T-helper 17 cell (primary cell): ENCODE measurements at regions not wholly inside any gene's neighbourhood (a gene's known extent, or its start where the extent isn't known, plus 50 kb on each side); places are given as distances from the start of the nearest gene placed in this dataset.

Source experiments
- ATAC-seq: fragments of 150-1000 bp; cut with Tn5 transposase; 2 replicates; pipeline ENCODE4 v1.10.0; 2021; ENCODE audit warnings: mild to moderate bottlenecking, moderate library complexity
- DNase-seq, 3 donors: peaks; one replicate each; pipeline versions ENCODE4 v3.0.0 to v3.0.0-alpha.2; 2020 to 2021
- H3K9me3 ChIP-seq: one replicate; pipeline ENCODE4 v1.7.0; 2013; ENCODE audit warnings: low read length, mild to moderate bottlenecking; ENCODE audit not compliant: control insufficient read depth, poor library complexity, severe bottlenecking
- H3K27ac Mint-ChIP-seq: one replicate; pipeline ENCODE4 v1.8.0; 2022; ENCODE audit warnings: mild to moderate bottlenecking, moderate library complexity, mixed read lengths
- H3K27me3 Mint-ChIP-seq: one replicate; pipeline ENCODE4 v1.8.0; 2022; ENCODE audit warnings: mixed read lengths
- H3K36me3 Mint-ChIP-seq: one replicate; pipeline ENCODE4 v1.8.0; 2022; ENCODE audit warnings: low read depth, mixed read lengths
- H3K4me1 Mint-ChIP-seq: one replicate; pipeline ENCODE4 v1.8.0; 2022; ENCODE audit warnings: mild to moderate bottlenecking, mixed read lengths
- H3K4me3 Mint-ChIP-seq: one replicate; pipeline ENCODE4 v1.8.0; 2022; ENCODE audit warnings: mild to moderate bottlenecking, moderate library complexity, mixed read lengths

DNA sequence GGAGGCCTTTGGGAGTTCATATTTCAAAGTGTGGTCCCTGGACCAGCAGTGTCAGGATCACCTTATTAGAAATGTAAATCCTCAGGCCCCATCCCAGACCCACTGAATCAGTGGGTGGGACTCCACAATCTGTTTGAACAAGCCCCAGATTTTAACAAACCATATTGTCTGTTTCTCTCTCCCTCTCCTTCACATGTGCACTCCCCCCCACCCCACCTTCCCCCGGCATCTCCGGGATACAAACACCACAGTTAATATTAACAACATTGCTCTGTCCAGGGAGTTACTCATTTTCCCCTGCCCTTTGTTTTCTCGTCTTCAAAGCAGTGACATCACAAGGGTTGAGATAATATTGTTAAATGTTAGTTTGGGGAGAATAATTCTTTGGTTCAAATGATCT, 127.3 kb downstream of the KATNIP start:
- ATAC-seq: no peak
- Mint-ChIP-seq H3K27ac (no peak overlapping the region), H3K4me3 (no peak overlapping the region), H3K36me3 (peaks cover 16% of the 10 kb centered on the region), H3K27me3 (no peaks in the 10 kb centered on the region), H3K4me1 (no peaks in the 10 kb centered on the region)
- no peak for DNase-seq
- H3K9me3 ChIP-seq: no peaks in the 10 kb centered on the region

- Mint-ChIP-seq H3K36me3 (peaks cover 20% of the 10 kb centered on the region), H3K4me1 (no peaks in the 10 kb centered on the region), H3K4me3 (no peak overlapping the region), H3K27ac (peak overlapping the region; percentile 16), H3K27me3 (no peaks in the 10 kb centered on the region)
- ATAC-seq: no peak
- no peaks in the 10 kb centered on the region for H3K9me3 ChIP-seq
- no peak for DNase-seq
Observed at GRCh38 chr16:27678955-27679354, 129.0 kb downstream of the KATNIP start.

DNA sequence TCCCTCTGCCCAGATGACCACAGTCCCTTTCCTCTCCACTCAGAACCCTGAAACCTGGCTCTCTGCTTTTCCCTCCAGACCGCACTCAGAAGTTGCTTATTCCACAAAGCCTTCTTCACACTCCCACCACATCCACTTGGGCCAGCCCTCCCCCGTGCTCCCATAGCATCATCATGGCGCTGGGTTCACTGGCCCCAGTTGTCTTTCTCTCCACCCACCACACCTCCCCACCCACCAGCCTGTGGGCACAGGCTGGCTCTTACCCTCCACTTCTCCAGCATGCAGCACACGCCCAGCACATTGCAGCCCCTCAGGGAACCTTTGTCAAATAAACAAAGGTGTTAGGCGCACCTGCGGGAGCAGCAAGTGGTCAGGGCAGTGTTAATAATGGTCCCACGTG, 130.0 kb downstream of the KATNIP start:
- no peaks in the 10 kb centered on the region for H3K9me3 ChIP-seq
- peaks cover 22% of the 10 kb centered on the region for H3K36me3 Mint-ChIP-seq
- ATAC-seq: no peak

DNA sequence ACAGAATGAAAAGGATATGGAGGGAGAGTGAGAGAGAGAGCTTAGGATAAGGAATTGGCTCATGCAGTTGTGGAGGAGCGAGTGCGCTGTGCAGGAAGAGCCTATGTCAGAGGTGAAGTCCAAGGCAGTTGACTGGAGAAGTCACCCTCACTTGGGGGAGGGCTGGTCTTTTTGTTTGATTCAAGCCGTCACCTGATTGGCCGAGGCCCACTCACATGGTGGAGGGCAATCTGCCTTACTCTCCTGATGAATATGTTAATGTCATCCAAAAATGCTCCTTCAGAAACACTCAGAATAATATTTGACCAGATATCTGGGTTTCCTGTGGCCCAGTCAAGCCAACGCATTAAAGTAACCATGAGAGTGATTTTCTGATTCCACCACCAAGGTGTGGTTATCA, 131.7 kb downstream of the KATNIP start:
- Mint-ChIP-seq H3K36me3 (peaks cover 22% of the 10 kb centered on the region), H3K4me1 (no peaks in the 10 kb centered on the region)
- ATAC-seq: no peak

More for the DNA sequence above, 130.0 kb downstream of the KATNIP start:
- no peaks in the 10 kb centered on the region for H3K4me1 Mint-ChIP-seq
- H3K27ac Mint-ChIP-seq: no peak overlapping the region
- no peak for DNase-seq
- H3K27me3 Mint-ChIP-seq: no peaks in the 10 kb centered on the region
- no peak overlapping the region for H3K4me3 Mint-ChIP-seq

DNA sequence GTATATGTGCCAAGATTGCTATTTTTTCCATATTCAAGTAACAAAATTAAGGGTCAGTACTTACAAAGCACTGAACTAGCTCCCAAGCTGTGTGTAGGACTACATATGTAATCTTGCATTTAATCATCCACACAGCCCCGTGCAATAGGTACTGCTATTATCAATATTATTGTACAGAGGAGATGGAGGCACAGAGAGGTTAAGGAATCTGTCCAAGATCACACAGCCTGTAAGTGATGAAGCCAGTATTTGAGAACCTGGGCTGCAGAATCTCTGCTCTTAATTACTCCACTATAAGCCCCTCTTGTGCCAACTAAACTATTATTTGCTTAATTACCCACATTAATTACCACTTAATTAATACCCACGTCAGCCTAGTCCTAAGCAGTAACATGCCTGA, 134.1 kb downstream of the KATNIP start:
- H3K4me1 Mint-ChIP-seq: no peaks in the 10 kb centered on the region
- H3K4me3 Mint-ChIP-seq: no peak overlapping the region
- no peak overlapping the region for H3K27ac Mint-ChIP-seq
- H3K27me3 Mint-ChIP-seq: no peaks in the 10 kb centered on the region
- peaks cover 13% of the 10 kb centered on the region for H3K36me3 Mint-ChIP-seq
- DNase-seq (no peak), ATAC-seq (no peak)
- H3K9me3 ChIP-seq: no peaks in the 10 kb centered on the region

More for the DNA sequence above, 131.7 kb downstream of the KATNIP start:
- Mint-ChIP-seq H3K27ac (no peak overlapping the region), H3K4me3 (no peak overlapping the region), H3K27me3 (no peaks in the 10 kb centered on the region)
- no peaks in the 10 kb centered on the region for H3K9me3 ChIP-seq
- DNase-seq: no peak

DNA sequence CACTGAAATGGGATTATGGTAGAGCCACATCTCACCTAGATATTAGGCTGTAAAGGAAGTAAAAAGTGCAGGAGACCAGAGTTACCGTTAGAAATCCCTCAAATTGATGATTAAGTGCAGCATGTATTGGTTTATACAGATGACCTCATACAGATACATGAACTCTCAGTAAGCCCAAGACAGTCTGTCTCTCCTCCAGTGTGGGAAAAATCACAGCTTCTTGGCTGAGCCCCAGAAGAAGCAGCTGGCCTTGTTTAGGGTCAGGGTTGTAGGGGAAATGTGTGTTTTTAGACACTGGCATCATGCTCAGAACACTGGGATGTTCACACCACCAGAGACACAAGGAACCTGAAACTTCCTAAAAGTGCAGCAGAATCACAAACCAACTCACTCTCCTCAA, 135.9 kb downstream of the KATNIP start:
- no peaks in the 10 kb centered on the region for H3K9me3 ChIP-seq
- H3K4me3 Mint-ChIP-seq: no peak overlapping the region
- no peak for ATAC-seq
- peaks cover 10% of the 10 kb centered on the region for H3K36me3 Mint-ChIP-seq
- no peak overlapping the region for H3K27ac Mint-ChIP-seq
- DNase-seq: no peak
- H3K27me3 Mint-ChIP-seq: no peaks in the 10 kb centered on the region
- H3K4me1 Mint-ChIP-seq: no peaks in the 10 kb centered on the region

DNA sequence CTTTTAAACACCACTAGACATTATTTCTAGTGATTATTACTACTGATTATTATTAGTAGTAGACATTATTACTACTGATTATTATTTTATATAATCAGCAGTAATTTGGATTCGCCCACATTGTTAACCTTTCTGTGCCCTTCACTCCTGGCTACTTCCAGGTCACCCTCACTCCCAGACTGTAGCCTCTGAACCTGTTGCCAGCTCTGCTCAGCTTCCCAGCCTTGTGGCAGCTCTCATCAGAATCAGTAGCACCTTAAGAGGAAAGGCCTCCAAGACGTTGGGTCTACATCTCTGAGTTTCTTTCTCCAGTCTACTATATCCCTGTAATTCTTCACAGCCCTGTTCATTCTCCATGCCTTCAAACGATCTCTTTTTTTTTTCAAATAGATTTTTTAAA, 137.0 kb downstream of the KATNIP start:
- DNase-seq (no peak), ATAC-seq (no peak)
- Mint-ChIP-seq H3K27ac (no peak overlapping the region), H3K4me3 (no peak overlapping the region), H3K27me3 (no peaks in the 10 kb centered on the region), H3K4me1 (no peaks in the 10 kb centered on the region), H3K36me3 (peaks cover 6% of the 10 kb centered on the region)
- H3K9me3 ChIP-seq: no peaks in the 10 kb centered on the region

GRCh38 chr16:27687605-27688004, 137.7 kb downstream of the KATNIP start:
- Mint-ChIP-seq H3K27me3 (no peaks in the 10 kb centered on the region), H3K27ac (no peak overlapping the region), H3K4me1 (no peaks in the 10 kb centered on the region), H3K4me3 (no peak overlapping the region), H3K36me3 (peaks cover 6% of the 10 kb centered on the region)
- no peak for ATAC-seq
- no peaks in the 10 kb centered on the region for H3K9me3 ChIP-seq
- DNase-seq: no peak

- H3K27ac Mint-ChIP-seq: no peak overlapping the region
- DNase-seq (no peak), ATAC-seq (no peak)
- H3K9me3 ChIP-seq: no peaks in the 10 kb centered on the region
- H3K27me3 Mint-ChIP-seq: no peaks in the 10 kb centered on the region
- no peak overlapping the region for H3K4me3 Mint-ChIP-seq
- H3K36me3 Mint-ChIP-seq: no peaks in the 10 kb centered on the region
- H3K4me1 Mint-ChIP-seq: no peaks in the 10 kb centered on the region
Observed at GRCh38 chr16:27689711-27690110, 139.8 kb downstream of the KATNIP start.

DNA sequence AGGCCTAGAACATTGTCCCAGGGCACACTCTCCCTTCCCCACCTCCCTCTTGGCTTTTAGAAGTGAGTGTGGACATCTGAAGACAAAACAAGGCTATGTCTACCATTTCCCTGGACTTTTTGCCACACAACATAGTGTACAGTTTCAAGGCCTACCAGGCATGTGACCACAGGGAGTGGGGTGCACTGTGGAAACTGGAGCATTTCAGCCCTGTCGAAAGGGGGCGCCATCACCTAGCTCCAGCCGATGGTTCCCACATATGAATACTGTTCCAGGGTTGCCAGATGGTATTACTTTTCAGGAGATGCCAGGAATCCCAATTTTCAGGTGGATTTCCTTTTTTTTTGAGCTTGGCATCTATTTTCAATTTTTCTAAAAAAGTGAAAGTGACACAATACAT, 140.7 kb downstream of the KATNIP start:
- H3K4me1 Mint-ChIP-seq: peaks cover 2% of the 10 kb centered on the region
- no peaks in the 10 kb centered on the region for H3K27me3 Mint-ChIP-seq
- H3K9me3 ChIP-seq: no peaks in the 10 kb centered on the region
- ATAC-seq: no peak
- no peak overlapping the region for H3K4me3 Mint-ChIP-seq
- DNase-seq: no peak
- peak overlapping the region; percentile 45 for H3K27ac Mint-ChIP-seq
- peaks cover 2% of the 10 kb centered on the region for H3K36me3 Mint-ChIP-seq

DNA sequence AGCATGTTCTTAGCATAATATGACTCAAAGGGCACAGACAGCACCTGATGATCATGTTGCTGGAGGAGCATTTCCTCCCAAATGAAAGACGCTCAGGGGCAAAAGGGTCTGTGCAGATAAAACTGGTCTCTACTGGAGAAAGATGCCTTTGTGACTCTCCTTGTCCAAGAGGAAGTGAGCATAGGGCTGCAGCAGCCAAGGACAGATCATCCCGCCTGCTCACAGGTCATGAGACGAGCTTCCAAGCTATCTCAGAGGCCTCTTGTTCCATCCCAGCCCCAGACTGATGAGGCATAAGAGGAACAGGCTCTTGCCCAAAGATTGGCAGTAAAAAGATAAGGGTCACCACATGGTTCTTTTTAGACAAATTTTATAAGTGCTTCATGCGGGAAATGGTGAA, 141.8 kb downstream of the KATNIP start:
- peaks cover 2% of the 10 kb centered on the region for H3K4me1 Mint-ChIP-seq
- H3K9me3 ChIP-seq: no peaks in the 10 kb centered on the region
- no peaks in the 10 kb centered on the region for H3K27me3 Mint-ChIP-seq
- no peak overlapping the region for H3K27ac Mint-ChIP-seq
- ATAC-seq (no peak), DNase-seq (no peak)
- H3K36me3 Mint-ChIP-seq: peaks cover 5% of the 10 kb centered on the region
- H3K4me3 Mint-ChIP-seq: no peak overlapping the region

DNA sequence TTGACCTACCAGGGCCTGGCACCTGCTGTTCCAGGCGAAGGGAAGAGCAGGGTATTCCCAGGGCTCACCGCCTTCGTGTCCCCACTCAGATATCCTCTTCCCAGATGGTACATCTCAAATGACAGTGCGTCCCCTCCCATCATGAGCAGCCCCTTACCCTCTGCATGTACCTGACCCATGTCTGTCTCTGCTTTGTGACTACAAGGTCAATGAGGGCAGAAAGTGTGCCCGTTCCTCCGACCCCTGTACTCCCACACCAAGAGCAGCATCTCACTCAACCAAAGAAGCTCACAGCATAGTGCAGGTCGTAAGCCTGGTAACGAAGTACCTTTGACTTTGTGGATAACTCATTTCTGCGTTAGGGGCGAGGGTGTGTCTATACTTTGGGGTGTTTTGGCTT, 142.6 kb downstream of the KATNIP start:
- H3K9me3 ChIP-seq: no peaks in the 10 kb centered on the region
- DNase-seq (no peak), ATAC-seq (no peak)
- H3K4me1 Mint-ChIP-seq: peaks cover 2% of the 10 kb centered on the region
- H3K4me3 Mint-ChIP-seq: no peak overlapping the region
- H3K27ac Mint-ChIP-seq: no peak overlapping the region
- H3K36me3 Mint-ChIP-seq: peaks cover 5% of the 10 kb centered on the region
- H3K27me3 Mint-ChIP-seq: no peaks in the 10 kb centered on the region

DNA sequence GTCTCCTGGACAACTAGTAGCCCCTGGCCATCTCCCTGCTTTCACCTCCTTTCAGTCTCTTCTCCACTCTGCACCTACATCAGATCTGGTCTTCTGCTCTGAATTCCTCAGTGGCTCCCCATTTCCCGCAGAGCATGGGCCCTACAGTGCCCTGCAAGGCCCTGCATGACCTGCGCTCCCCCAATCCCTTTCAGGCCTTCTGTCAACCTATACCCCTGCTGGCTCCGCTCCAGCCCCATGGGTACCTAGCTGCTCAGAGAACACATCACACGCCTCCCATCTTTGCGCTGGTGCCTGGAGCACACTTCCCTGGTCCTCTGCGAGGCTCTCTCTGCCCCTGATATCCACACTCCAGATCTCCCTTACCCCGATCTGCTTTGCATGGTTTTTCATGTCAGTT, 145.2 kb downstream of the KATNIP start:
- peak overlapping the region; percentile 75 for H3K27ac Mint-ChIP-seq
- no peak for ATAC-seq
- peaks cover 2% of the 10 kb centered on the region for H3K4me1 Mint-ChIP-seq
- H3K27me3 Mint-ChIP-seq: no peaks in the 10 kb centered on the region
- no peaks in the 10 kb centered on the region for H3K9me3 ChIP-seq
- H3K36me3 Mint-ChIP-seq: peaks cover 5% of the 10 kb centered on the region
- DNase-seq: no peak
- H3K4me3 Mint-ChIP-seq: no peak overlapping the region

- no peaks in the 10 kb centered on the region for H3K9me3 ChIP-seq
- H3K36me3 Mint-ChIP-seq: peaks cover 8% of the 10 kb centered on the region
- H3K4me3 Mint-ChIP-seq: no peak overlapping the region
- peaks cover 2% of the 10 kb centered on the region for H3K4me1 Mint-ChIP-seq
- H3K27ac Mint-ChIP-seq: no peak overlapping the region
- DNase-seq: no peak
- H3K27me3 Mint-ChIP-seq: no peaks in the 10 kb centered on the region
- no peak for ATAC-seq
Observed at GRCh38 chr16:27698266-27698665, 148.3 kb downstream of the KATNIP start.

DNA sequence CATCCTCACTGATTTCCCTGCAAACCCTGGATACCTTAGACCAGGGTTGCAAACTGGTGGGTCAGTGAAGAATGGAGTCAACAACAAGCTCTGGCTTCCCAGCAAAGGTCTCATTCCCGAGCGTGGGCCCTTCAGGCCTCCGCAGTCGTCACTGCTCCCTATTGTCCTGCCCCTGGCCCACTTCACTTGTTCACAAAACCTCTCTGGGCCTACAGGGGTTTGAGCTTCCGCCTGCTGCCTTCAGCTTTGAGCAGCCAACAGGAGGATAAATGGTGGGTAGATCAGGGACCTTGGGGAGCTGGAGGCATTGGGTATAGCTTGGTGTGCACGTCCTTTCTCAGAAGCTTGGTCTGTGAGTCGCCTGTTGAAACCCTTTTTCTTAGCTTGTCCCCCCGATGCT, 148.8 kb downstream of the KATNIP start:
- Mint-ChIP-seq H3K4me1 (peaks cover 2% of the 10 kb centered on the region), H3K27me3 (no peaks in the 10 kb centered on the region), H3K4me3 (no peak overlapping the region), H3K27ac (no peak overlapping the region), H3K36me3 (peaks cover 8% of the 10 kb centered on the region)
- ATAC-seq (no peak), DNase-seq (no peak)
- no peaks in the 10 kb centered on the region for H3K9me3 ChIP-seq
